SK-N-DZ (cell line): ENCODE measurements at regions not wholly inside any gene's neighbourhood (a gene's known extent, or its start where the extent isn't known, plus 50 kb on each side); places are given as distances from the start of the nearest gene placed in this dataset.
"Not testable (repeated sequence)": the region's sequence is repeated elsewhere in the genome, so short reads cannot be mapped to it uniquely, and the experiment has no call there.

Experiments used
- DNase-seq: peaks from one replicate; pipeline ENCODE4 v3.0.0-alpha.2; 2015; ENCODE audit warnings: low spot score

DNA sequence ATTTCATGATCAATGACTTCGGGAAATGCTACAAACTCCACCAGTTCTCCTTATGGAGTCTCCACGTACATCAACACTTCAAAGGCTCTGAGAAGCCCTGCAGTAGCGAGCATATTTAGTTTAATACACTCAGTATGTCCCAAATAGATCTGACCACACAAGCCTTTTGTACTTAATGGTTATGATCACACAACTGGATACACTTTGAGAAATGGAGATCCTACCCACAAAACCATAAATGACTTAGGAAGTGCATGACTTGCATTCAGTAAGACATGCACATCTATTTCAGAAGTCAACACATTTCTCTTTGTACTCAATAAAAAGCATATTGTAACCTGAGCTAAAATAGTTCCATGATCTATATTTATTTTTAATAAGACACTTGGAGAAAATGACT lies 103.6 kb upstream of the SPATA12 start:
- no peak for DNase-seq

DNA sequence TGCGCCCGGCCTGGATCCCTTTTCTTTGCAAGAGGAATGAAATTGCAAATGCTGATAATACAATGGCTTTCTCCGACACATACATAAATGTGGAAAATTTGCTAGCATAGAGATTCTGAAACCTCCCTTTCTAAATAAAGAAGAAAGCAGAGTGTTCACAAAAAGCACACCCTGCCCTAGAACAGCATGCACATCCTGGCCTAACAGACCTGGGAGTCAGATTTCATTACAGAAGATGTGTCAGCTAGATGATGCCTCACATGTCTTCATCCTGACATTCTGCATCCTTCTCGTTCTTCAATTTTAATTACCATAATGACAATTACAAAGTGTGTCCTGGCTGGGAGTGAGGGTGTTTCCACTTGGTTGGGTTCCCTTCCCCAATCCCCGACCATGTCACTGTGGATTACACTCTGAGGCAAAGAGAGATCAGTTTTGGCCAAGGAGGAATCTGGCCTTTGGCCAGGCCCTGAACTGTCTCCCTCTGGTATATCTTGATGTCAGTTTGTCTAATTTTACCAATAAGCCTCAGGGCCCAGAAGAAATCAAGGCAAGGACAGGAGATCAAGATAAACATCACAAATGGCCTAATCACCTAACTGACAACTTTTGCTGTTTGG lies 104.9 kb upstream of the SPATA12 start:
- DNase-seq: no peak

DNA sequence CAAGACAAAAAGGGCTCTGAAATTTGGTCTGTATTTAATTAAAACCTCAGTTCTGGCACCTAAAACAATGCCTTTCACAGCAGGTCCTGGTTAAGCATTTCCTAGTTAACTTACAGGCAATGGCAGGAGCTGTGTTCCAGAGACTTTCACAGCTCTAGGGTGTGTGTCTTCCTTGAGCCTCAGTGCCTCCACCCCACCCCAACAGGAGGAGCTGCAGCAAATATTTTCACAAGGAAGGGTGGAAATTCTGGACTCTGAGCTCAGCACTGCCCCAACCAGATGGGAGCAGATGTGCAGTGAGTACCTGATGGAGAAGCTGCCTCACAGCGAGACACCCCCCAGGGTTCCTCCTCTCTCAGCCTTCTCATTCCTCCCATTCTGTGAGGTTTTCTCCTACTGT lies 106.3 kb upstream of the SPATA12 start:
- no peak for DNase-seq

DNA sequence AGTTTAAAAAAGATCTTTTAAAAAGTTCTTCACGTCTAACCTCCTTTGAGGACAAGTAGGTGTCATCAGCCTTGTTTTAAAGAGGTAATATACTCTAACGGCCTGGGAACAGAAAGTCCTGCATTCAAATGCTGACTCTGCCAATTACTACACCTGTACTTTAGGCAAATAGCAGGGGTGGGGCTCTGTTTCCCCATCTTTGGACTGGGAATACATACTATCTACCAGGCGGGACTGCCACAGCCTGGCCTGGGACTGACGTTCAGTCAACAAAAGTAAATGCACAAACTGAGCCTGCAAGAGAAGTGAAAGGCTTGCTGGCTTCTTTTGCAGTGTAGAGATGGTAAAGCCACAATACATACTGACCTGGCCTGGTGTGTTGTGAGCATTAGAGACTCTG lies 107.6 kb upstream of the SPATA12 start:
- no peak for DNase-seq

DNA sequence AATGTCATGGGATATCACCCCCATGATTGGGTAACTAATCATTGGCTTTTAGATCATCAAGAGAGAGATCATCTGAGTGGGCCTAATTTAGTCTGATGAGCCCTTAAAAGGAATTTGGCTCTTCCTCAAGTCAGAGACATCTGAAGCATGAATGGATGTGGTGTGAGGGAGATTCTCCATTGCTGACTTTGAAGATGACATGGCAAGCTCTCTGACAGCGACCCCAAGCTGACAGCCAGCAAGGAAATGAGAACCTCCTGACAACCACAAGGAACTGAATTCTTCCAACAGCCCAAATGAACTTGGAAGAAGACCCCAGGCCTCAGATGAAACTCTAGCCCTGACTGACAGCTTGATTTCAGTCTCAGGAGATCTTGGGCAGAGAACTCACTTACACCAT lies 108.4 kb upstream of the SPATA12 start:
- DNase-seq: no peak

DNA sequence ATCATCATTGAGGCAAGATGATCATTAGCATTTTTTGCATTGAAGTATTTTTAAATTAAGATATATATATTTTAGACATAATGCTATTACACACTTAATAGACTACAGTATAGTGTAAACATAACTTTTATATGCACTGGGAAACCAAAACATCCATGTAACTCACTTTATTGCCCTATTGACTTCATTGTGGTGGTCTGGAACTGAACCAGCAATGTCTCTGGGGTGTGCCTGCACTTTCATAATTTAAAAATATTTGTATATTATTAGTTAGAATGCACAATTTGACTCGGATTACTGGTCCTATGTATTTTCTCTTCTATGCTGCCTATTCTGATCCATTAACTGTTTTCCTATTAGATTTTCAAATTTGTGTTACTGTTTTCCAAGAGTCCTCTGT lies 109.1 kb upstream of the SPATA12 start:
- no peak for DNase-seq

DNA sequence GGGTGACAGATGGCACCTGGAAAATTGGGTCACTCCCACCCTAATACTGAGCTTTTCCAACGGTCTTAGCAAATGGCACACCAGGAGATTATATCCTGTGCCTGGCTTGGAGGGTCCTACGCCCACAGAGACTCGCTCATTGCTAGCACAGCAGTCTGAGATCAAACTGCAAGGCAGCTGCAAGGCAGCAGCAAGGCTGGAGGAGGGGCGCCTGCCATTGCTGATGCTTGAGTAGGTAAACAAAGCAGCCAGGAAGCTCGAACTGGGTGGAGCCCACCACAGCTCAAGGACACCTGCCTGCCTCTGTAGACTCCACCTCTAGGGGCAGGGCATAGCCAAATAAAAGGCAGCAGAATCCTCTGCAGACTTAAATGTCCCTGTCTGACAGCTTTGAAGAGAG lies 115.1 kb upstream of the SPATA12 start:
- DNase-seq: not testable (repeated sequence)

DNA sequence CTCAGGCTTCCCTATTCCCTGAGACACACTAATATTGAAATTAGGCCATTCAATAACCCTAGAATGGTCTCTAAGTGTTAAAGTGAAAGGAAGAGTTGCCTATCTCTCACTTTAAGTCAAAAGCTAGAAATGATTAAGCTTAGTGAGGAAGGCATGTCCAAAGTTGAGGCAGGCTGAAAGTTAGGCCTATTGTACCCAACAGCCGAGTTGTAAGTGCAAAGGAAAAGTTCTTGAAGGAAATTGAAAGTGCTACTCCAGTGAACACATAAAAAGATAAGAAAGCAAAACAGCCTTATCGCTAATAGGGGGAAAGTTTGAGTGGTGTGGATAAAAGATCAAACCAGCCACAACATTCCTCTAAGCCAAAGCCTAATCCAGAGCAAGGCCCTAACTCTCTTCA lies 117.9 kb upstream of the SPATA12 start:
- DNase-seq: no peak

DNA sequence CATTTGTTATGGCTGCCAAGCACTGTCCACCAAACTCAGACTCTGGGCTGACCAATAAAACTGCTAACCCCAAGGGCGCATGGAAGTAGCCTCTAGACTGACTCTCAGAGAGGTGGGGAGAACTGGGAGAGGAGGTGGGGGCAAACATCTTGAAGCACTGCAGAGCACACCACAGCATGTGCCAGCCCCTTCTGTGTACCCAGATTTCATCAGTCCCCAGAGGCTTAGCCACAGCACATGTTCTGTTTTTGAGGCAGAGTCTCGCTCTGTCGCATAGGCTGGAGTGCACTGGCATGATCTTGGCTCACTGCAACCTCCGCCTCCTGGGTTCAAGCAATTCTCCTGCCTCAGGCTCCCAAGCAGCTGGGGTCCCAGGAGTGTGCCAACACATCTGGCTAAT lies 119.5 kb upstream of the SPATA12 start:
- DNase-seq: no peak

DNA sequence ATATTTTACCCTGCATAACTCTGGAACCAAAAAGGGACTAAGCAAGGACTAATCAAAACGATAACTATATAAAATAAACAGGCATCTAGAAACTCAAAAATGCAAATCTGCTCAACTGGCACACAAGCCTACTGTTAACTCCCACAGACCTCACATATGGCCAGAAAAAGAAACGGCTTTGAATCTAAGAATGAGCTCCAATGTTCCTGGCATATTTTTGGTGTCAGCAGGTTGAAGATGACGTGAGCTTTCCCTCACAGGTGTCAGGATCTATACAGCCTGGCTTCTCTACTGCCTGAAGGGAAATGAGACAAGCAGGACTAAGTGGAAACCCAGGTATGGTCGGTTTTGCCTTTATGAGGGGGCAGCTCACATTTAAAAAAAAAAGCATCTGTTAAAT lies 120.1 kb upstream of the SPATA12 start:
- no peak for DNase-seq

DNA sequence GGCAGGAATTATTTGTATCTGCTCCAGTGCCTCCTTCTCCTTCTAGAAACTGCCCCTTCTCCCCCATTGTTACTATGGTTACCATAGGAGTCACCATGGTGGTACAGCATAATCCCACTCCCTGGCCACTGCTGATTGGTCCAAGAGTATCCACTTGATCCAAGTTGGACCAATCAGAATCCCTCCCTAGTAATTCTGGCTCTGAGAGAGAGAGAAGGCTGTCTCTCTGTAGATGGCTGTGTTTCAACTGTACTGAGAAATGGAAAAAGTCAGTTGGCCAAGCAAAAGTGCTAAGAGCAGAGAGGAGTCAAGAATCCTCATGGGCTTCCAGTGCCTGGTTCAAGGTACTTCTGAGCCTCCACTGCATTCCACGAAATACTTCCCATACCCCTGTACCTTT lies 120.6 kb upstream of the SPATA12 start:
- peak; percentile 71 for DNase-seq

DNA sequence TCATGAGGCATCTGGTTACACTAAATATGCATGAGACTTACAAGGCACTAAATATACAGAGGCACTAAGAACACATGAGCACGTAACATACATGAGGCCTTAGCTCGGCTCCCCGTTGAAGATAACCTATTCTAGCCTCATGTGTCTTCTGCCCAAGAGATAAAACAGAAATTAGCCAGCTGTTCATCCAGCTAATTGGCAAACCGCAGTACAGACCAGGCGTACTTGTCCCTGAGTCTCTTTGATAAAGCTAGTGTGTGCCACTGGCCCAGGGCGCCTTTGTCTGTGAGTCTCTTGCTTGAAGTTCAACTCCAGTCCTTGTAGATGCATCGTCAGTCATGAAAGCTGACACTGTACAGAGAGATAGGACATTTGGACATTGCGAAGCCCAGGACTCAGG lies 121.9 kb upstream of the SPATA12 start:
- peak; percentile 79 for DNase-seq

DNA sequence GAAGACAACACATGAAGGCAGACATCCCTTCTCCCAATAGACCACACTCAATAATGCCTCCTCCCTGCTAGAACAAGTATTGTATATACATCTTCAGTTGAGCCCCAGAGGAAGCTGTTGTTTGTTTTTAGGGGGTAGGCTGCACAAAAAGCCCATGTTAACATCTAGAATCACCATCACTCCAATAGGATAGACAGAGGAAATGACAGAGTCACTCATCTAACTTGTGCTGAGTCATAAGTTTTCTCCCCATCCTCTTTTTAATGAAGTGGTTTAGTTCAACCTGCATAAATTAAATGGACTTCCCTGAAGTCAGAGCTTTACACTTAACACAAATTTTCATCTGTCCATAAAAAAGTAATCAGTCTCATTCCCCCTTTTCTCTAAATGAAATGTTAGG lies 122.9 kb upstream of the SPATA12 start:
- no peak for DNase-seq

DNA sequence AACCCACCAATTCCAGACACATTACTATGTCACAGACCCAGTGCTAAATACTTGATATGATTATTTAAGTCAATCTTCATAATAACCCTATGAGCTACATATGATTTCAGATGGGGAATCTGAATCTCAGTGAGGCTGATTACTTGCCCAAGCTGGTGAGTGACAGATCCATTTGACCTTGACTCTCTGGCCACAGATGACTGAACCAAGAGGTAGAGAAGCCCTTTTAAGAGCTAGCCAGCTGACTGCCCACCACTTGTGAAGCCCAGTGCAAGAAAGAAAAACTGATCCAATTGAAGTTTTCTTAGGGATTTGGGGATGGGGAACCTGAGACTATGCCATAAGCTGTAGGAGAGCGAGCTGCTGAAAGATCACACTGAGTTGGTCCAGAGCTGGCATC lies 124.7 kb upstream of the SPATA12 start:
- DNase-seq: no peak

DNA sequence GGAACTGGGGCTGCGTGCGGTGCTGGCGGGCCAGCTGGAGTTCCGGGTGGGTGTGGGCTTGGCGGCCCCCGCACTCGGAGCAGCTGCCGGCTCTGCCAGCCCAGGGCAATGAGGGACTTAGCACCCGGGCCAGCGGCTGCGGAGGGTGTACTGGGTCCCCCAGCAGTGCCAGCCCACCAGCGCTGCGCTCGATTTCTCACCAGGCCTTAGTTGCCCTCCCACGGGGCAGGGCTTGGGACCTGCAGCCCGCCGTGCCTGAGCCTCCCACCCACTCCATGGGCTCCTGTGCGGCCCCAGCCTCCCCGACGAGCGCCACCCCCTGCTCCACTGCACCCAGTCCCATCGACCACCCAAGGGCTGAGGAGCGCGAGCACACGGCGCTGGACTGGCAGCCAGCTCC lies 126.0 kb upstream of the SPATA12 start:
- DNase-seq: not testable (repeated sequence)

DNA sequence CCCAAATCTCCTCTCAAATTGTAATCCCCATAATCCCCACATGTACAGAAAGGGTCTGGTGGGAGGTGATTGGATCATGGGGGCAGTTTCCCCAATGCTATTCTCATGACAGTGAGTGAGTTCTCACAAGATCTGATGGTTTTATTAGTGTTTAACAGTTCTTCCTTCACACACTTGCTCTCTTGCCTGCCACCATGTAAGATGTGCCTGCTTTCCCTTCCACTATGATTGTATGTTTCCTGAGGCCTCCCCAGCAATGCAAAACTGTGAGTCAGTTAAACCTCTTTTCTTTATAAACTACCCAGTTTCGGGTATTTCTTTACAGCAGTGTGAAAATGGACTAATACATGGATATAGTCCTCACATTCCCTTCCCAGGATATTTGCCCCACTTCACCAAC lies 126.7 kb upstream of the SPATA12 start:
- no peak for DNase-seq

DNA sequence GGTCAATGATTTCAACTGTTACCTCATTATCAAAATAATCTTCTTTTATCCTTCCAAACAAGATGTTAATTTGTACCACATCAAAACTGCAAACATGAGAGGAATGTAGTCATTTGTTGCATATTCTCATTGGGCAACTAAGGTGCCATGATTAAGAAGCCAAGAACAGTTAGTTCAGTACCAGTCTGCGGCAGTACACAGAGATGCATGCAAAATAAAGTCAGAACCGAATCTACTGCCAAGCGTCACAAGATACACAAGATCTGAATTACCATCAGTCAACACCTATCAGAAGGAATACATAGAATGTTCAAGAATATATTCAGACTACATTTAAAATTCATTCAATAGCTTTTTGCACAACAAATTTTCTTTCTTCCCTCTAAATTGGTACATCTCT lies 127.6 kb upstream of the SPATA12 start:
- DNase-seq: no peak

DNA sequence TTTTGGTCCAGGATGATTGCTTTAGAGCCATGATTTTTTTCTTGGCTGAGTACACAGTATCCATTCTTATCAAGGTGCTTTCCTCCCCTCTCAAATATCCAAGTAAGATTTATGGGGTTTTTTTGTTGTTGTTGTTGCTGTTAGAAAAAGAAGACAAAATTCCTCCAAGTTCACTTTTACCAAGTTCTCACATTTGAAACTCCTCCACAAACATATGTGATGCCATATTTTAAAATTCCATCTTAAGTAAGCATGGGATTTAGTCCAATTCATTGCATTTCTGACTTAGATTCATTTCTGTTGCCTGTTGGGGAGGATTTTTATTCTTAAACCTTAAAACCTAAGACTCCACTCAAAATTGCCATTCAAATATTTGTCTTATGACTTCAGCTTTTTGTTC lies 128.6 kb upstream of the SPATA12 start:
- no peak for DNase-seq

DNA sequence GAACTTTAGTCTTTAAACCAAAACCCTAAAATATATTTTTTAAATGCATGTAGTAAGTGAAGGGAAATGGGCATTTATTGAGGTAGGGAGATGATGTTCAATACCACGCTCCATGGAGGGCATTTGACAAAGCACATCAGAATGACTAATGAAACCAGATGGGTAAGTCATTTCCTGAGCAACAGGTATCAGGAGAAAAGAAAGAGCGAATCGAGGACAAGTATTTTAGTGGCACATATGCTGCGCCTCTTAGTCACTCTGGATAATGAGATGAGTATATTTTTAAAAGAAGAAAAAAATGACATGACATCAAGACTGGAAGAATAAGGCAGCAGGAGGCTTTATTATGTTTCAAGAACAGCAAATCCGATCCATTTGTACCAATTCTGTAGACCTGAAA lies 129.0 kb upstream of the ARHGEF3 start:
- DNase-seq: no peak

DNA sequence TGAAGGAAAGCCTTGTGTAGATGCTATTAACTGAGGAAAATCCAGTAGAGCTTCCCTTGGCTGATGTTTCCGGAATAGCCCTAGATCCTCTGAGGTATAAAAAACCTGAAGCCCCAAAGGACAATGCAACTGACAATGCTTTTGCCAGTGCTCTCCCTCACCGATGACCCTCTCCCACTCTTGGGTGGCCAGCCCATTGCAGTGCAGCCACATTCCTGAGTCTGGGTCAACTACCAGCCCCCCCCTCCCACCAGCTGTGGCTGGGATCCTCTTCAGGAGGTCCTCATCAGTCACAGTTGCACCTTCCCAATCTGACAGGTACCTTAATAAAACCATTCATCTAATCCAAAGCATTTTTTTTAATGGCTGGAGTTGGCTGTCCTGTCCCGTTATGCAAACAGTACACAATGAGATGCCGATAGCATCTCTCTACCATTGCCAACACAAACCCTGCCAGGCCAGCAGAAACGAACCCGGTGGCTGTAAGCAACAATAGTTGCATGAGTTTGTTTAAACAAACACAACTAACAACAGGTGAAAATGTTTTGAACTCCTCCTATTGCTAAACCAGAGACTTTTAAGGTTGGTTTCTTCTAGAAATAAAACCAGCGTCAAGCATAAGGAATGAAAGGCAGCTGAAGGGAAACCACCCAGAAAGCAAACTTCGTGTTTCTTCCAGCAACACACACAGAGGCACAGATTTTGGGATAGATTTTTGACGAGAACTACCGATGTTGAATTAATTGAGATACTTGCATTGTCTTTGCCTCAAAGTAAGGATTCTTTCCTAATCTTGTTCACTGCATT lies 128.3 kb upstream of the ARHGEF3 start:
- DNase-seq: no peak

DNA sequence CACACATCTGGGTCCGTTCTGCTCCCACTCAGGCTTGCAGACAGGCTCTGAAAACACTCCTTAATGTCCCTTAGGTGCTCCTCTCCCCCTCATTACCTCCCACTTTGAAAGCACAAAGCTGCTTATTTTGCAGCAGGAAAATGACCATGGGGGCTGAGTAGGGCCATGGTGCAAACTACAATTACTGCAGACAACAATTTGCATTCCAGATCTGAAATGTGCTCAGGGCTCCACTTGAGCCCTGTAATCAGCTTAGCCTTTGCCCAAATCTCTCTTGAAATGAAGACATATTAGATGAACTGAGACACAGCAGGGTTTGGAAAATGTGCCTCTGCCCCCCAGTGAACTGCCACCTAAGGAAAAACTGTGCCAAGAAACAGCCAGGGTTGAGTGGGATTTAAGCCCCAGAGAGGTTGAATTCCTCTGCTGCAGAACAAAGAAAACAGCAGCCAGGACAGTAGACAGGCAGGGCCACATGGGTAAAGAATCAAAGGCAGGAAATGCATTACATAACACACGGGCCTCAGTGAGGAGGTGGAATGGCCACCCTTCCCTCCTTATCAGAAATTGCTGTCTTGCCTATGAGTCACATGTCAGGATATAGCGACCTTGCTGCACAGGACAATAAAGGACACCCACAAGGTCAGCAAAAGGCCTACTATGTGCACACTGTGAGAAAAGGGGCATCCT lies 126.8 kb upstream of the ARHGEF3 start:
- no peak for DNase-seq

DNA sequence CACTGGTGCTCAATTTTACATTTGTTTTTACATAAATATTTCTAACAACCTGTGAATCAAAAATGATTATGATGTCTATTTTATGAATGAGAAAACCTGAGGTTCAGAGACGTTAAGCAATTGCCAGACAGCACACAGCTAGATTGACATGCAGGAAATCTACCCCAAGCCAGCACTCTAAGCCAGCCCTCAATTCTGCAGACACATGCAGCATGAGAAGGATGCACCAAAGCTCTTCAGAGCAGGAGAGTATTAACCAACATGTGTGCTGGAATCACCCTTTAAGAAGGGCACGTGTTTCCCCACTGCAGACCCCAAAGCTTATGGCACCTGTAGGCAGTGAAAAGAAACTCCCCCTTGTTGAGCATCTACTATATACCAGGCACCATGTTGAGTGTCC lies 126.1 kb upstream of the ARHGEF3 start:
- DNase-seq: no peak

DNA sequence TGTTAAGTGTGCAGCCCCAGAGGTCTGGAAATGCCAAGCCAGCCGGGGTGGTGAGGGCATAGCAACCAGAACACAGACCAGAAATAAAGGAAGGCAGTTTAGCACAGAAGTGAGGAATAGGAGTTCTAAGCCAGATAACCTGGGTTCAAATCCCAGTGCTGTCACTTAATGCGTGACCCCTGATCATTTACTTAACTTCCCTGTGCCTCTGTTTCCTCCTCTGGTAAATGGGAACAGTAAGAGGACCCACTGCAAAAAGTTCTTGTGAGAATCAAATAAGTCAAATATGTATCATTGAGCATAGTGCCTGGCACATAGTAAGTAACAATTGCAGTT lies 125.2 kb upstream of the ARHGEF3 start:
- DNase-seq: no peak
